ENCODE measurements at regions not wholly inside any gene's neighbourhood (a gene's known extent, or its start where the extent isn't known, plus 50 kb on each side); places are given as distances from the start of the nearest gene placed in this dataset.

GRCh38 chr3:88586121-88586640 lies 436.4 kb downstream of the C3orf38 start:
- no peak for DNase-seq

- DNase-seq = no peak
Observed at GRCh38 chr3:88589138-88589537, 439.4 kb downstream of the C3orf38 start.

DNA sequence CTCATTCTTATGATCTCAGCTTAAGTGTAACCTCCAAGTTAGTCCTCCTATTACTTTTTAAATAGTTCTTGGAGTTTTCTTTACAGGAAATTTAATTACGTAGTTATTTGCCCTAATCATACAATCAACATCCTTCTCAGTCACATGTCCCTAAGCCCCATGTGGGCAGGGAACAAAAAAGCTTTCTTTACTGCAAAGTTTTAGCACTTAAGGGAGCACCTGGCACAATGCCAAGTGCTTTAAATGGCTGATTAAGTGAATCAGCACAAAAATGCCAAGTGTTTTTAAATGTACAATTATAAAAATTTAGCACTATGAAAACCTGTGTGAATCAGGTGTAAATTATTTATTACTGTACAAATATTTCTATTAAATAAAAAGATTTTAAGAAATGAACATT lies 445.3 kb downstream of the C3orf38 start:
- DNase-seq = peak; percentile 12

- DNase-seq = no peak
Observed at GRCh38 chr3:88596451-88596850, 446.7 kb downstream of the C3orf38 start.

- no peak for DNase-seq
Observed at GRCh38 chr3:88610820-88611219, 461.1 kb downstream of the C3orf38 start.

GRCh38 chr3:88611826-88612326 lies 462.1 kb downstream of the C3orf38 start:
- no peak for DNase-seq

DNA sequence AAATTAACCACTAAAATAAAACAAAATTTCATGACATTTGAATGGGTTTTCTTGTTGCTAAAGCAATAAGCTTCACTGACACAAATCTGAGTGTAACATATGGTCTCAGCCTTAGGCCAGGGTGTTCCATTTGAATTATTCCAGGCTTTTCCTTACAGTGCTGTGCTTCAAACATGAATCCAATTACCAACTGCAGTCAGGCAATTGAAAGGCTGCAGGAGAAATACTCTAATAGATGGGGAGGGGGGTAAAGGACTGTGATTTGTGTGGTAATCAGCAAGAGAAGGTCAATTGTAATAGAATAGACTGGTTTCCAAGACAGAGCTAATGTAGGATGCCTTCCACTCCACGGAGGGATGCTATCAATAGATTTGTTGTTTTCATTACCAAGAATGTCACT lies 466.7 kb downstream of the C3orf38 start:
- DNase-seq = peak; percentile 84

DNA sequence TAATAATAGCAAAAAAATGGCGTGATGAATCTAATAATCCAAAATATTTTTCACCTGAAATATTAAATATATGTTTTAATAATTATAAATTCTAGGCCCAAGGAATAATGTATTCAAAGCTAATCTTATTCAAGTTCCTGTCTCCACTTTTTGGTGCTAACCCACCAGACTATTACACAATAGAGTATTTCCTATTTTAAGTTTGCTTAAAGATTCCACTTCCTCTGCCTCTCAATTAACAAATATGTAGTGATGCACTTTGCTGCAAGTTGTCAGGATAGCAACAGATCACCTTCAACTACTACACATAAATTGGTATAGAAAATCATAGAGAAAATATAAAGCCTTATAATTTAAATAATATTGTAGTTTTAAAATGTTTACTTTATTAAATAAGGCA lies 467.5 kb downstream of the C3orf38 start:
- no peak for DNase-seq

DNA sequence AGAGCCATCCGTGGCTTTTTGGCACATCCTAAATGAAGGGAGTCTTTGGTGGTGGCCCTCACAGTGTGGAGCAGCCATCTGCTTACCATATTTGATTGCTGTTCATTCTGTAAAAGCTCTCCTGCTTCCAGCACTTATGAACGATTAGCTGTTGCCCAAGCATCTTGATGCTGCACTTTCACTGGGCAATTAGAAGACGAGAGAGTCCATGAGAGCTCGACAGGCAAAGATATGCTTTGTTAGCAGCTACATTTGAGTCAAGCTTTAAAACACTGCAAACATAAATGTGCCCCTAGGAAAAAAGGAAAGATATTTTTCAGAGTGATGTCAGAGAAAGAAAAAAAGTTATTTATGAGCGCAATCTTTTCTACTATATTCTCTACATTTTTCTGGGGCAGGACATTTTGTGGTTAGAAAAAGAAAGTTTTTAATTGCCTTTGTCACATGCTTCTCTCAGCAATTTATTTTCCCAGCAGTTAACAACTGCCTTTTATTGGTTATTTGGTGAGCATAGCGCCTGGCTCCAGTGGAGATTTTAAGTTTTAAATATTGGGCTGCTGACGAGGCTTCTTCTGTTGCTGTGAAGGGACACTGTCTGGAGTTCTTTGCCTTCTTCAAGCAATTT lies 468.4 kb downstream of the C3orf38 start:
- DNase-seq = peak; percentile 70

DNA sequence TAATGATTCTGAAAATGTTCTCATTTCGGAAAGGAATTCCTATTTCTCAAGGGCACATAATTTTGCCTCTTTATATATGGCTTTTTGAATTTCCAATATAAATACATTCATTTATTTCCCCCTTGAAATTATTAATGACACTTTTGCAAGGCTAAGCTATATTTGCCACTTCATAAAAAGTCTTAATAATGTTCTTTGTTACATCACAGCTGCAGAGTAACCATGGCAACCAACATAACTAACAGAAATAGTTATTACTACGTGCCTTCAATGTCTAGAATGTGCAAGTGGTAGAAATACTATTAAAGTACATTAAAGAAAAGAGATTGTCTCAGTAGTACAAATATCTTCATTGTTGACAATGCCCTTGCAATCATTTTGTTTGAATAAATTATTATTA lies 471.8 kb downstream of the C3orf38 start:
- no peak for DNase-seq

DNA sequence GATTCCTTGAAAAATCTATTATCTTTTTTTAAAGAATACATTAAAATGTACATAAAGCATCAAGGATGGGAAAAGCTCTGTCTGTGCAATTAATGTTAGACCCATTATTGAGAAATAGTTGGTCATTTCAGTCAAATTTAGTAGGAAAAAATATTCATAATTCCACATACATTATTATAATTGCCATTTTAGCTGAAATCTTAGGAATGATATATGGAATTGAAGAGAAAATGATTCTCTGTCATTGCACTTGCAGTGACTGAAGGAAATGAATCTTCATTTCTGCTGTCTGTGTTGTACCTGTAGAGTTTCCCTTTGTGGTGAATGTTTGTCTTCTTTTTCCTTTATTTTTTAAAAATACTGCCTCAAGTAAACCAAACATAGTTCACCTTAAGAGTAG lies 473.9 kb downstream of the C3orf38 start:
- DNase-seq = no peak

- peak; percentile 24 for DNase-seq
Observed at GRCh38 chr3:88626456-88627120, 476.8 kb downstream of the C3orf38 start.

DNA sequence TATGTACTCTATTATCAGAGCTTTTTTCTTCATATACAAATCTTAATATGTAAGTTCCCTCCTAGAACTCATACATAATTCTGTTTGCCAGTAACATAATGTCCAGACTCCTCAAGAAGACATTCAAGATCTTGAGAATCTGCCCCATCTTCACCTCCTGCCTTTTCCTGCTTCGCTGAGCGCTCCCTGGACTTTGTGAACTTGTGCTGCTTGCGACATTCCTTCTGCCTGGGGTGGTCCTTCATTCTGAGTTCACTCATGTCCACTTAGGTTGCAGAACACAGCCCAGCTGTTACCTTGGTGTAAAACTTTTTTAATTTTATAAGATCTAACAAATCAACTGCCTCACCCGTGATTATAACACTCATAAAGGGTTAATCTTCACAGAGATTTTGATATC lies 478.5 kb upstream of the EPHA3 start:
- DNase-seq = no peak

GRCh38 chr3:88632226-88632625 lies 475.2 kb upstream of the EPHA3 start:
- no peak for DNase-seq

- DNase-seq = no peak
Observed at GRCh38 chr3:88640581-88640980, 466.8 kb upstream of the EPHA3 start.

GRCh38 chr3:88641033-88641604 lies 466.3 kb upstream of the EPHA3 start:
- DNase-seq = no peak

DNA sequence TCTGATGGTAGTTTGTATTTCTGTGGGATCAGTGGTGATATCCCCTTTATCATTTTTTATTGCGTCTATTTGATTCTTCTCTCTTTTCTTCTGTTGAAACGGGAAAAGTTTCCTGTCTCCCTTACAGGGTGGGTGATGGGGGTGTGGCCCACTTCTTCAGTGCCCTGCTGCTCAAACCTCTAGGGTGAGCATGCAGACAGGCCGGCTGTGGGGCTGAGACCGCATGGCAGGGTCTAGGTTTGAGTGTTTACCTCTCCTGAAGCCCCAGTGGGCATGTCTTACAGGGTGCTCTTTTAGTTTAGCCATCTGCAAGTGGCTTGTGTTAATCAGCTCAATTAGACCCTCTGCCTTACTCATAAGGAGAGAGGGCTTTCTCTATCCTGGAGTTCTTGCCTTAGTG lies 450.0 kb upstream of the EPHA3 start:
- DNase-seq = no peak

DNA sequence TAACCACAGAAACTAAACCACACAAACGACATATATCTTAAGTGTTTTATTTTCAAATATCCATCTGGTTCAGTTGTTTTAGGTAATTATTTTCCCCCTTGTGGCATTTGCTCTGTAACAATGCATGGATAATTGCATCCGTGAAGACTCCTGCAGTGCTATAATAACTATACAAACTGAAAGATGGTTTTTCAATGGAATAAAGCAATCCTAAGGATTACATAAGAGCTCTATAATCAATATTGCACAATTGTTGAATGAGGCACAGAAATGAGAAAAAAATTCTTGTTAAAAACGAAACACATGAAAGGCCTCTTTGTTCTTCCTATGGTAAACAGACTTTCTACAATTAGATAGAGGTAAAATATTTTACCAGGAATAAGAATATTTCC lies 446.0 kb upstream of the EPHA3 start:
- DNase-seq = no peak

GRCh38 chr3:88668180-88668579 lies 439.2 kb upstream of the EPHA3 start:
- DNase-seq = no peak

DNA sequence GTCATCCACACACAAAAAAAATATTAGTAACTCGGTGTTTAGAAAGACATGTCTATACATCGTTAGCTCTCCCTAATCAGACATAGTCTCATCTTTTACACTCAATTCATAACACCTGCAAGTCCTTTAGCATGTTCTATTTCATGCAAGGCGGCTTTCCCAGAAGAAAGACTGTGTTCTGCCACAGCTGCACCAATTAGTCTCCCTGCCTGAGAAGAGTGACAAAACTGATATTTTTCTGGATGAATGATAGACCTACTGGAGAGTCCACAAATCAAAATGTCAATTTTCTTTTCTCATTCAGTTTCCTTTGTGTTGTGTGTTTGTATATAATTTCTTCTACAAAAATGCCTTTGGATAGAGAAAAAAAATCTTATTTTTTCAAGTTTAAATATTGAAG lies 435.8 kb upstream of the EPHA3 start:
- no peak for DNase-seq

- no peak for DNase-seq
Observed at GRCh38 chr3:88677298-88677697, 430.1 kb upstream of the EPHA3 start.

DNA sequence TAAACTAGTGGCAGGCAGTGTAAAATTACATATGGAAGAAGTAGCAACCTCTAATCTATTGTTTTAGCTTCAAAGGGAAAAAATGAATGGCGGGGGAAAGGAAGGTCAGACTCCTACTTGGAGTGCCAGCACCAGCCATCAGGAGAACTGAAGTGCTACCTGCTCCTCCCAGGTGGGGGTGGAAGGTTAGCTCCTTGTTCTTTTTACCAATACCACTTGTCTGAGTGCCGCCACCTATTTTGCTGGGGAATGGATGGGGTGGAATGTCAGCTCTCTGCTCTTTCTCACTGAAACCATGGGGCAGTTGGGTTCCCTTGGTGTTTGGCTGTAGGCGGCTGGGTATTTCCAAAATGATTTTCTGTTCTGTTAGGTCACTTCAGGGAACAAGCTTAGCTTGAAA lies 428.7 kb upstream of the EPHA3 start:
- DNase-seq = no peak

DNA sequence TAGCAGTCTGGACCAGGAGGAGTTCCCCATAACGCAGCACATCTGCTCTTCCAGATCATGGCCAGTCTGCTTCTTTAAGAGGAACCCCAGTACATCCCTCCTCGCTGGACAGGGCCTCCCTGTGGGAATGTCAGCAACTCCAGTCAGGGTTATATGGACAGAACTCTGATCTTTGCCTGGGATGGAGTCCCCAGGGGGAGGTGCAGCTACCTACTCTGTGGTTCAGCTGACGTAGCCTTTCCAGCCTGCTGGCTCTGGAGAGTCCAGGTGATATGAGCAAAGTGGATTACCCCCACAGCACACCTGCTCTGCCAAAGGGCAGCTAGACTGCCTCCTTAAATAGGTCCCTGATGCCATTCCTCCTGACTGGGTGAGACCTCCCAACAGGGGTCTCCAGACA lies 417.1 kb upstream of the EPHA3 start:
- no peak for DNase-seq

DNA sequence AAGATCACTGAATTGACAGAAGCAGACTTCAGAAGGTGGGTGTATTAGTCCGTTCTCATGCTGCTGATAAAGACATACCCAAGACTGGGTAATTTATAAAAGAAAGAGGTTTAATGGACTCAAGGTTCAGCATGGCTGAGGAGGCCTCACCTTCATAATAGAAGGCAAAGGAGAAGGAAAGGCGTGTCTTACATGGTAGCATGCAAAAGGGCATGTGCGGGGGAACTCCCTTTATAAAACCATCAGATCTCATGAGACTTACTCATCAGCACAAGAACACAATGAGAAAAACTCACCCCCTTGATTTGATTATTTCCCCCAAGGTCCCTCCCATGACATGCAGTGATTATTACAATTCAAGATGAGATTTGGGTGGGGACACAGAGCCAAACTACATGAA lies 416.3 kb upstream of the EPHA3 start:
- DNase-seq = no peak

Measured in NCI-H82 (cell line).